Loucy (cell line): ENCODE measurements at regions not wholly inside any gene's neighbourhood (a gene's known extent, or its start where the extent isn't known, plus 50 kb on each side); places are given as distances from the start of the nearest gene placed in this dataset.

Source experiments
- CTCF ChIP-seq: fragments of 200-600 bp; sonication (generic); conservative IDR thresholded peaks from 2 replicates; pipeline ENCODE4 v1.5.1; 2014; ENCODE audit warnings: mild to moderate bottlenecking, antibody characterized with exemption, low read length
- EZH2phosphoT487 ChIP-seq: fragments of 200-600 bp; IDR thresholded peaks from 2 replicates; pipeline ENCODE4 v1.6.1; 2018; ENCODE audit warnings: antibody characterized with exemption, mild to moderate bottlenecking, moderate library complexity, borderline replicate concordance

GRCh38 chr2:53562407-53562806, 205.2 kb upstream of the CHAC2 start:
- no peak for TF ChIP-seq CTCF
- no peak for TF ChIP-seq EZH2phosphoT487
